GM03348 (cell line): ENCODE measurements at regions not wholly inside any gene's neighbourhood (a gene's known extent, or its start where the extent isn't known, plus 50 kb on each side); places are given as distances from the start of the nearest gene placed in this dataset.
A peak's percentile ranks its signal among the peaks of the same experiment; 100 is the strongest.

Experiments
- DNase-seq: peaks from one replicate; pipeline ENCODE4 v3.0.0; 2012; ENCODE audit warnings: low spot score

DNA sequence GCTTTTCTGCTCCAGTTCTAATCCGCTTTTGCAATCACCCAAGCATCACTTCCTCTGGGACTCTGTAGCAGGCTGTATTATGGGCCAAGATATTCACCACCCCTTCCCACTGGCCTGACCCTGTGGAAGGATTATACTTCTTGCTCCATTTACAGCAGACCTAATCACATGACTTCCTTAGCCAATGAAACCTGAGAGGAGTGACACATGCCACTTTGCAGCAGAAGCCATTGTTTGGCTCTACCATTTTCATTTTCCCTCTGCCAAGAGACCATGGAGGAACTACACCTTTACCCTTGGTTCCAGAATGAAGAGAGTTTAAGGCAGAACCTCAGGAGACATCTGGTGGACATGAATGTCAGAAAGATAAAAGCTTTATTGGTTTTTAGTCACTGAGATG lies 134.9 kb upstream of the HSD17B12 start:
- DNase-seq, result no peak

DNA sequence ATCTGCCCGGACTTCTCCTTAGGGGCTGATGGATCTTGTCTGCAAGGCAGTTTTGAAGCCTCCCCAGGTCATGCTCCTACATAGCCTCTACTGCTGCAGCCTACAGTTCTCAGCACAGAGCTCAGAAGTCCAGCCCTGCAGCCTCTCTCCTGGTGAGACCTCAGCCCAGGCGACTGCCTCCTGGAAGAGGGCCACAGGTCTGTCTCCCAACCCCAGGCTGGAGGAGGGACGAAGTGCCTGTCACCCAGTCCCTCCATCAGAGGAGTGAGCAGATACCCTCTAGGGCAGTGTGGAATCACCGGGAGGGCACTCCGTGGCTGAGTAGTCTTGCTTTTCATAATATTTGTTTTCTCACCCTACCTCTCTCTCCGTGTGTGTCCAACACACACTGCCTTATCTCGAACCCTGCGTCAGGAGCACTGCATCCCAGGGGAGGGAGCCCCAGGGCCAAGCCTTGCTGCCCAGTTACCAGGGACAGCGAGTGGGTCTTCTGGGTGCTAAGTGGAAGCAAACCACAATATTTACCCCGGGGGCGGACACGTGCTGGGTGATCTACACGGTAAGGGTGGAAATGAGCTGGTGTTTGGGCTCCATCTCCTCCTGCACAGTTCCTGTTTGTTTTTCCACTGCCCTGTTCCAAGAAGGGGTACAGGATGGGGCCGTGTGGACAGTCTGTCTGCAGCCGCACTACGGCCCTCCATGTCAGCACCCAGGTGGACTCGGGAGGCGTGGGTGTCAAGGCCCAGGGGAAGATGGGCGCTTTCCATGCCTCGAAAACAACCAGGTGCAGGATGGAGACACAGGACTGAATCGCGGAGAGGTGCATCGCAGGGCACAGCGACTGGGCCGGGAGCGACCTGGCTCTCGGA lies 133.7 kb upstream of the HSD17B12 start:
- DNase-seq, result no peak

DNA sequence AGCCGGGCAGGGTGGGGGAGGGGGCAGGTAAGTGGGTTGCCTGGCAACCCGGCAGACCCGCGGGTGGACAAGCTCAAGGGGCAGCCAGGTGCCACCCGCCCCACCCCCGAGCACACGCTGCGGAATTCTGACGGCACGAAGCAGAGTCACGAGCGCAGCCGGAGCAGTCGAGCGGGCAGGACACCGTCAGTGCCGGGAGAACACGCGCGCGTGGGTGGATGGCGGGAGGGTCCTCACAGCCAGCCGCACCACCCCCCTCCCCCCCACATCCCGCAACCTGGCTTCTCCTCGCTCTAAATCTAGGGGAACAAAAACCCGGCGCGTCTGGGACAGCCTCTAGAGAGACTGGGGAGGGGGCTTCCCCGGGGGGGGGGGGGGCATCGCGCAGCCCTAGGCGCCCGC lies 133.1 kb upstream of the HSD17B12 start:
- no peak for DNase-seq

DNA sequence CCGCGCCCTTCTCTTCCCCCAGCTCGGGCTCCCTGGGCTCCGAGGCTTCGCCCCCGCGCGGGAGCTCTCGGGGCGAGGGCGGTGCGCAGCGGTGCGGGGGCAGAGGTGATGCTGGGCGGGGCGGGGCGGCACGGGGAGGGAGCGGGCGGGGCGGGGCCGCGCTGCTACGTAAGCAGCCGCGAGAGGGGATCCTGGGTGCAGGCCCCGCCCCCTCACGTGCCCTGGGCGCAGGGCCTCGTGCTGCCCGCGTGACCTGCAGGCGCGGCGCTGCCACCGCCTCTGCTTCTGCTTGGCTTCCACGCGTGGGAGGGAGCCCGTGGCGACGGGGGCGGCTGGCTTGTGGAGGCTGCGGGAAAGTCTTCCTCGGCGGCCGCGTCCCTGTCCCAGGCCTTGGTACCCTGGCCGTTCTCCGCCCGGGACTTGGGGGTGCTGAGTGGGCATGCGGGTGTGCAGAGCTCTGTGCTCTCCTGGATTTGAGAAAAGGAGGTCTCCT lies 132.6 kb upstream of the HSD17B12 start:
- peak; percentile 71 for DNase-seq

DNA sequence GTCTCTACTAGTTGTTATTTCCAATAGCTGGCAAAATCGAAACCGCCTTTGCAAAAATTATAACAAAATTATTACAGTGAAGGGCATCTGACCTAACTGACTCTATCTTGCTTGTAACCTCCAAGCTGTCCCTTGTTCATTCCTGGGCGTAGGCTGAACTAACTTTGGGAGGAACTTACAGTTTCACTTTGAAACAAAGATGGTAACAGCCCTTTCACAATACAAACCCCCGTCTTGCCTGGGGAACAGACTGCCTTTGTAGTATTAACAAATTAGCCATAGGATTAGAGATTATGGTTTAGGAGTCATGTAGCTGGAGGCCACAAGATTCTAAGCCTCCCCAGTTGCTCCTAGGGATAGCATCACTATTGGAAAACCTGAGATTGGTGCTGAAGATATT lies 131.6 kb upstream of the HSD17B12 start:
- DNase-seq, result no peak

DNA sequence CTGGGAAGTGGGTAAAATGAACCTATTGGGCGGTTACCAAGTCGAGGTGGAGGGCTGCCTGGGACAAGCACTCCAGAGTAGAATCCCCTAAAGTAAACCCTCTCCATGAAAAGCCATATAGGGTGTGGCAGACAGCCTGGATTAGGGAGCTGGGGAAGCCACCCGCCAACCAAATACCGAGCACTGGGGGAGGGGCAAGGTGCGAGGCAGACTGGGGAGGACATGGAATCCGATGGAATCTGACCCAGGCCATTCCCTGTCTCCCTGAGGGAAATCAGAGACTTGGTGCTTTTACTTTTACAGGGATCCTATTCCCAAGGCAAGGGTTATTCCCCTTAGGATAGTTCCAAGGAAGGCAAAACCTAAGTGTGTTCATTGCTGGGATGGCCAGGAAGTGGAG lies 130.9 kb upstream of the HSD17B12 start:
- DNase-seq, result no peak

DNA sequence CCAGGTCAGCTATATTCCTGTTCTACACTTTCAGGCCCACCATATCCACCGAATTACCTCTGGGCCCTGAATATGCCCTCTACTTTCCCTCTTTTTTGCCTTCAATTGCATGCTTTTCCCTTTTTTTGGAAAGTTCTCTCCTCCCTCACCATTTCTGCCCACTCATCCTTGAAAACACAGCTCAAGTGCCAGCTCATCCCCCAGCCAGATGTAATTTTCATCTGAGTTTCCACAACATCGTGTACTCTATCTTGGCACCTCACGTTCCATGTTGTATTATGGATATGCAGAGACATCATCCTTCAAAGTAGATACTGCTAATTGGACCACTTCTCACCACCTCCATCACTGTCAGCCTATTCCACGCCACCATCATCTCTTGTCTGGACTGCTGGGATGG lies 129.8 kb upstream of the HSD17B12 start:
- no peak for DNase-seq

DNA sequence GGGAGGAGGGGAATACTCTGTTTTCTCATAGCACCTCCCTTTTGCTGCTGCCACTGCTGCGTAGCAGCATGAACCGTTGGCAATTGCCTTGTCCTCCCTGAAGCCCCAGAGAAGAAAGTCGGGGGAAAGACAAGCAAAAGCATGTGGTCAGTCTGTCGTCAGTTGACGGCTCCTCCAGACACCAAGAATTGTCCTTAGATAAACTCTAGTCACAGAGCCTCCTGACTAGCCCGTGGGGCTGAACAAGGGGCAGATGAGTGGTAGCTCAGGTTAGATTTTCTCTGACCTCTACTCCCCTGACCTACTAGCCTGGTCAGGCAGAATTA lies 126.4 kb upstream of the HSD17B12 start:
- no peak for DNase-seq

DNA sequence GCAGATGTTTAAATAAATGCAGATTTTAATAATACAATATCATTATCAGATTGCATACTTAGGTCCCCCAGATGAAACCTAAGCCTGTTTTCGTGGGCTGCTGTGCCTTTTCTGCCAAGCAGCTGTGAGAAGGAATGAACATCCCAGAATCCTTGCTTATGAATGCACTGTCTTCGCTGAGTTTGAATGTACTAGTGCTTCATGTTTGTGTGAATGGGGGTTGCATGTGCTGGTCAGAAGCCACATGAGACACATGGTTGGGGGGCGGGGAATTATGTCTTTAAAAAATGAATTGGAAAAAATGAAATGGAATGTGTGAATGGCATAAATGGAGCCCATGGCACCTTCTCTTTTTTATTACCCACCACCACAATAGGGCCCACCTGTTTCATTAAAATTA lies 125.4 kb upstream of the HSD17B12 start:
- DNase-seq, result no peak

DNA sequence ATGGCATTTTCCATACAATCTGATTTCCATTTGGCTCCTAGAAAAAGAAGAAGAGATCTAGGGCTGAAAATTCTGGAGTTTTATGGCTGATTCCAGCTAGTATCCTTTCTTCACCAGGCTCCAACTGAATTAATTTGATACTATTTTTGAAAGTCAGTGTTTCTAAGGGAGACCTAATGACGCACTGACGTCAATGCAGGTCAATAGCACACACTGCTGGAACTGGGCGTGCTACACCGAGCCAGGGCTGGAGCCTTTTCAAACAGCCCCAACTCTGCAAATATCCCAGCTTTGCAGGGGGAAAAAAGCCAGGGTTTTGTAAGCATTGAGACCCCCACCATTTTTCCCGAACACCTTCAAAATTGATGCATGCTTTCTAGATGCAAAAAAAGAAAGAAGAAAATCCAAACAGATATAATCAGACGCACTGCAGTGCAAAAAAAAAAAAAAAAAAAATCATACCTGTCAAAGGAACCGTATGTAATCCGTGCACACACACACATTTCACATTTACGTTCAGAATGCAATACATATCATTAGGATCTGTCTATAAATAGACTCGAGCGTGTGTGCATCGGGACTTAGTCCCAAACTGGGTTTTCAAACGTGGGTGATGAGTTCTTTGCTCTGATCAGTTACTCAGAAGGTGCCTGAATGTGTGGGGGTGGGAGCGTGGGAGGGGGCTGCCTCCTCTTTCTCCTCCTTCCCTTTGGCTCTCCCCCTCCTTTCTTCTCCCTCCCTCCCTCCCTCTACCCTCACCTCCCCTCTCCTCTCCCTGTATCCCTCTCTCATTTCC lies 124.5 kb upstream of the HSD17B12 start:
- DNase-seq, result no peak

DNA sequence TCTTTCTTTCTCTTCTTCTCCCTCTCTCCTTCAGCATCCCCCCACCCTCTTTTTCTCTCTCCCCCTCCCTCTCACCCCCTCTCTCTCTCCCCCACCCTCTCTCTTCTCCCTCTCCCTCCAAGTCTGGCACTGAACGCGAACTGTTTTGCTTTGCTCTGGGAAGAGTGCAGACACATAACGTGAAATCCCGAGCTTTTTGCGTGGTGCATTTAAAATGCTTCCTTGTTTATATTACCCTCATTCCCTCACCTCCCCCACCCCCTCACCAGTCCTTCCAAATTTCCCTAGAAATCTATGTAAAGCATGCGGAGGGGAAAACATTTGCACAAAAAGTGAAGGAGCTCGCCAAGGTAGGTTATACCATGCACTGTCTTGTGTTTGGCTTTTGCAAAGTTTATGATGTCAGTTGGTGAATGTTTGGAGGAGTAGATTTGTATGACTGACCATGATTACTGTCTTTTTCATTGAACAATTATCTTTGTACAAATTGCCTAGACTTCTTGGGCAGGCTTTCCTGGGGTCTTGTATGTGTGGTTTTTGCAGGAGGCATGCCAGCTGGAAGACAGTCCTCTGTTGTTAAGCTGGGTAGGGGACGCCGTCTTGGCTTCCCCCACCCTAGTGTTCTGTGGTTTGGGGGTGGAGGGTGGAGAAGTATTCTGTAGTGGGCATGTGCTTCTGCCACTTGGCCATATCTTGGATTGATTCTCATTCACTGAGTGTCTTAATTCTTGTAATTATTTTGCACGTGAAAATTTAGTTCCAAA lies 123.7 kb upstream of the HSD17B12 start:
- DNase-seq, result no peak

DNA sequence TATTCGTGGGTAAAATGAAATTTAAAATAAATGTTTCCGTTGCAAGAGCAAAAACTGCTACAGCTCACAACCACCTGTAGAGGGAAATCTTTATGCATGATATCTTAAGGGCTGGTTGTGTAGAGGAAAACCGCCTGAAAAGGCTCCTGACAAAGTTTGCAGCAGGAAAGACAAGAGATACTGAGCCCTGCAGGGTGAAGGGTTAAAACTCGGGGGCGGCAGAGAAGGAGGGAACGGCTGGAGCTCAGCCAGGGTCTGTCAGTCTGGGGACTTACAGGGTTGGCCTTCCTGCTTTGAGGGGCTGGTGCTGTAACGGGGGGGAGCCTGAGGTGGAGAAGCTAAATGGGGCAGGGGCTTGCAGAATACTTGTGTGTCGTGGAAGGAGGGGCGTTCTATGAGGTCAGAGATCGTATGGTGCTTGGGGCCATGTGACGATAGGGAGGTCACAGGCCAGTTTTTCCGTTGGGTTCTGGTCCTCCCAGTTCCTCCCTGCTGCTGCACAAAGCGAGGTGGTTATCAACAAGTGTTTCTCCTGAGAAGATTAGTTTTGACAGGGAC lies 122.9 kb upstream of the HSD17B12 start:
- DNase-seq, result no peak

DNA sequence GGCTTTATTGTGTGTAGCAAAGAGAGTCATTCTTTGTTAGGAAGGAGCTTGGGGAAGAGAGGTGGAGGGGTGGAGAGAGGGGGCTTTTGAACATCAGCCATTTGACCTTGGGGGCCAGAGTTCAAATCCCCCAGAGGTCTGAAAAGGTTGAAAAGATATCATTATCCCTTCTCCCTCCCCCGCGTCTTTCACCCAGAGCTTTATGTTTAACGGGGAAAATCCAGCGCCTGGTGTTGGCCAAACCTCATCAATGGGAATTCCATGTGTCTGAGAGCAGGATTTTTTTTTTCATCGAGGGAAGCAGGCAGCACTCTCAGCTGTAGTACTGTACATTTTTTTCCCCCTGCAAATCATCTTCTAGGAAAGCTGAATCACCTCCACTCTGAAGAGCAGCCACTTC lies 122.4 kb upstream of the HSD17B12 start:
- no peak for DNase-seq

DNA sequence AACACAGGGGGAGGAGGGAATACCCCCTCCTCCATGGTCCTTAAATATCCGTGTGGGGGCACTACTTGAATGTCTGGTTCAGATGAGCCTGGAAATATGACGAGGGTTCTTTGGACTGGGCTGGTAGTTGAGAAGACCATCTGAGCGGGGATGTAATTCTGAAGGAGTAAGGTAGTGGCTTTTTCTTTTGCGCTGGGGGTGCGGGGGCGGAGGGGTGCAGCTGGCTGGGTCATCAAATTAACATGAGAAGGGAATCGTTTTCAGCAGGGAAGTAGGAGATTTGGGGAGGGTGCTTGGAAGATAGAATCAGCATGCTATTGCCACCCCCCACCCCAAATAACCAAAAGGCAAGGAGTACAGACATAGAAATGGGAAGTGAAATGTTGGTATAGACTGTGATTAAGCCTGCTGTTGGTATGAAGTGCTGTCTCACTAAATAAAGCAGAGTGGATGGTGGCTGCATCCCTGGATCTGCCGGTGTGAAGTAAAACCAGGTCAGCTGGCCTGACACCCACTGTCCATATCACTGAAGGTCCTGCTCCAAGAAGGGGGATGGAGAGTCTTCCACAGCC lies 121.9 kb upstream of the HSD17B12 start:
- no peak for DNase-seq

DNA sequence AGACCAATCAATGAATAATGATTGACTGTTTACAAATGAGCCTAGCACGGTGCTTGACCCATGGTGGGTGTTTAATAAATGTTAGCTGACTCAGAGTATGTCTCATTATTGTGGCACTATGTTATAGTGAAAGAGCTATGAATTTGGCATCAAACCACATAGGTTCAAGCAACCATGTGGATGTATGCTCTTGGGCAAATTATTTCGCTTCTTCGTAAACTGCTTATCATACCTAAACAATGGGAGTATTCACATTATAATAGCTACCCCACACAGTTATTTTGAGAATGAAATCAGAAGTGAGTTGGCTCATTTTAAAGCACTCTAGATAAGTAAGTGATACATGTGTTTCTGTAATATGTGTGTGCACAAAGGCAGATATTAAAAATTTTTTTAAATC lies 118.7 kb upstream of the HSD17B12 start:
- DNase-seq, result no peak

DNA sequence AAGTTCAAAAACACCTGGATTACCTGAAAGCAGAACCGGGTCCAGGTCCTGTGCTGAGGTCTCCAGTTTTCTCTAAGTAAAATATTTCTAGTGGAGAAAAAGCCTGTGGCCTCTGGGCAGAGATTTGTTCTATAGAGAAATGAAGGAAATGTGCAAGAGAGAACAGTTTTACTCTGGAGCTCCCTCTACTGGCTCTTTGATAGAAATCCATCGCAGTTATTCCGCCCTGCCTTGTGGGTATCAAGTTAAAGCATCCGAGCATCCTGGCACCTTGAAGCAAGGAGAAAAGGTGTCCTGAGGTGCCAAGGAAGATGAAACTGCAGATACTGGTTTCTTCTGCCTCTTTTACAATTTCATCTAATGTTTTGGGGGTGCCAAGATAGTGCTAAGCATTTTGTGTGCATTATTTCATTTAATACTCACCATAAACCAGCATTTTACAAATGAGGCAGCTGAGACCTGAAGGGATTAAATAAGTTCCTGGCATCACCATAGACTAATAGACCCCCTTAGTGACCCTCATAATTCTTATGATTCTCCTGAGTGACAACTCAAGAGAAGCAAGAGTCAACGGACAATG lies 113.1 kb upstream of the HSD17B12 start:
- peak; percentile 76 for DNase-seq

DNA sequence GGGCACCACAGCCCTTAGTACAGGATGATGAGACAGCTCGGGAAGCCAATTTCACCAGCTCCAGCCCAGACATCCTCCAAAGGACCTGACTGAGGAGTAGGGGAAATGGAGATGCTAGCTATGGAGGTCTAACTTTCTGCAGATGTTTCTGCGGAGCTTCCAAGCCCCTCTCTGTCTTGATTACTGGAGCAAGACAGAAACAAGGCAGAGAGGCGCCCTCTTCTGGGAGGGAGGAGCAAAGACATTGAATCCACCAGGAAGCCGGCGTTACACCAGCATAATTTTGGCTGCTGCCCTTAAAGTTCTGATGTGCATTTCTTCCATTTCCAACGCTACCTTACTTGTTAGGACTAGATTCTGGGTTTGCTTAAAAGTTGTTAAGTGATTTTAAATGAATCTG lies 107.3 kb upstream of the HSD17B12 start:
- DNase-seq, result peak; percentile 51

DNA sequence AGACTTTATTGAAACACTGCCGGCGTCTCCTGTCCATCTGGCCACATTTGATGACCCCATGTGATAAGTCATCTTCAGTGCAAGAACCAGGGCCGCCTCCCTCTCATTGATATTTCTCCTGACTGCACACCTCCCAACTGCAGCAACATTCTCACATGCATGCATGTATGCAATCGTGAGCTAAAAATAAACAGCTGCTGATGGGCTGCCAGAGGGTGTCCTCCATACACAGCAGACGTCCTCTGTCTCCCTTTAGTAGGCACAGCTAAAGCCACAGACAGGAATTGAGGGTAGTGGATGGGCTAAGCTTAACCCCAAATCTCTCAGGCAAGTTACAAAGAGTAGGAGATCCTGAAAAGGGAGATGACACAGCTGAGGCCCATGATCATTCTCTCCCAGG lies 106.7 kb upstream of the HSD17B12 start:
- no peak for DNase-seq

DNA sequence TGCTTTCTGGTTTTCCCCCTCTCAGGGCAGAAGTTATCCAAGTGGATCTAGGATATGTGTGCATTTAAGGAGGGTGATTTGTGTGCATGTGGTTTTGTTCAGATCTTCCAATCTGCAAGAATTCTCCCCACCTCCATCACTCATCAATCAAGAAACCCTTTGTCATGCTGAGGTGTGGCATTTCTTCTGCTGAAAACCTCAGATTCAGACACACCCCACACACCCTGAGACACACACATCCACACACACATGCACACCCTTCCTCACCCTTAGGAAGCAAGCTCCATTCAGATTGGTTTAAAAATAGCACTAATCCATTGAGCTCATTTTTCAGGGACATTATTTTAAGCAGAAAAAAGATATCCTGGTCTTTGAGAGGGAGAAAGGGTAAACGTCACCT lies 106.1 kb upstream of the HSD17B12 start:
- DNase-seq, result no peak

DNA sequence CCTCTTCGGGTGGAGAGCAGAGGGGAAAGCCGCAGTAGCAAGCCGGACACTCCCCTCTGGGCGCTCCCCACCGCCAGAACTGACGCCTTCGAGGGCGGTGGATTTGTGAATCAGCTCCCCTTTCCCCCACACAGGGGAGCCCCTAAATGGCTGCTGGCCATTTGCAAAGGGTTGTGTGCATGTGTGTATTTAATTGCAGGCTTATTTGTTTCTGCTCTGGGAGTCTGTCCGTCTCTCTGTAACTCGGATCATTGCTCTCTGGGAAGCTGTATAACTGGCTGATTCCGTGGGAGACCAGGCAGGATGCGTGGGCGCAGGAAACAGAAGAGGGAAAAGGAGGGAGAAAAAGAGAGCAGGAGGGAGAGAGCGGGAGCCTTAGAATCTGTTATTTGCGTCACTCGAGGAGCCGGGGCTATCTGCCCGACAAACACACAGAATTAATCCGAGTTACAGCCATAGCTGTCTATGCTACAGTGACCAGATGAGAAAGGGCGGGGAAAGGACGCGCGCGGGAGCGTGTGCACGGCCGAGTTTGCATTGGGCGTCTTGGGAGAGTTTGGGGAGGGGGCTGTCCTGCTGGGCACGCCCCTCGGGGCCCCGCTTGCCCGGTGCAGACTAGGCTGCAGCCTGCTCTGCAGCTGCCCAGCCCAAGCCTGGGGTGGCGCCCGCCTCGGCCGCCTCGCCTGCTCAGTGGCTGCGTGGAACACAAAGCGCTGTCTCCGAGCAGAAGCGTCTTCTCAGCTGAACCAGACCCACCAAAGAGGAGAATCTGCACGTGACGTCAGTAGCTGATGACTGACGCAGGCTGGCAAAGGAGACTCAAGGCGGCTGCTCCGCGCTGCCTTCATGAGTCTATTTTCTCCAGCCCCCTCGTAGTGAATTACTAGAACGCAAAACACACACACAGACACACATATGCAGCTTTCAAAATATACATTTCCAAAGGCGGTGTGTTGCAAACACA lies 105.3 kb upstream of the HSD17B12 start:
- DNase-seq, result peak; percentile 73
